ENCODE measurements at regions not wholly inside any gene's neighbourhood (a gene's known extent, or its start where the extent isn't known, plus 50 kb on each side); places are given as distances from the start of the nearest gene placed in this dataset.

DNA sequence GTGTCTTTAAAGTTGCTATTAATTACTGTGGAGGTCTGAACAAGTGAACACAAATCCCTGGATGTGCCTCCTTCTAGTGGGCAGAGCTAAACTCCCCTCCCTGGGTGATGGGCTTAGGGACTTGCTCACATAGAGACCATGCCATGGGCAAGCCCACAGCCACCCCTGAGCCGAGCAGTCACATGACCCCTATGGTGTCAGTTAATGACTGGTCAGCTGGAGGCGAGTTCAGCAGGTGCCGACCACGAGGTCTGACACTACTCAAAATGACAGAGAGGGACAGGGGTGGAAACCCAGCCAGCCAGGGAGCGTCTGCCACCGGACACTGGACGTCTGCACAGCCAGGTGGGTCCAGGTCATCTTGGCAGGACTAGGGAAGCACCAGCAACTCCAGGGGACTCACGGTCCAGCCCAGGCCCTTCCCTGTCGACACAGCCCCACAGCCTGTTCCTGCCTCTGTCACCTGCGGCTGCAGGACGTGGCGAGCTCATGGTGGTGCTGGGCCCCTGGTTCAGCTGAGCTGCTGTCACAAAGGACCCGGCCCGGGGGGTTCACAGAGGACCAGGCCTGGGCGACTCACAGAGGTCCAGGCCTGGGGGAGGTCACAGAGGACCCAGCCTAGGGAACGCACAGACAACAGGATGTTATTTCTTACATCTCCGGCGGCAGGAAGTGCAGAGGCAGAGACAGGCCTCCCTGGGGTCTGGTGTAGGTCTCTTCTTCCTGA lies 135.0 kb downstream of the BRD1 start:
- Histone ChIP-seq H3K36me3 (ENCODE audit: insufficient read depth, low read length) (no peaks in the 10 kb centered on the region), H3K4me3 (ENCODE audit: low read length, poor library complexity, severe bottlenecking) (no peak overlapping the region), H2AFZ (ENCODE audit: low read length) (no peak overlapping the region), H3K4me1 (ENCODE audit: insufficient read depth, low read length, poor library complexity, severe bottlenecking) (no peaks in the 10 kb centered on the region), H4K20me1 (ENCODE audit: insufficient read depth, low read length, poor library complexity, severe bottlenecking) (no peaks in the 10 kb centered on the region), H3K4me2 (ENCODE audit: low read depth, low read length, poor library complexity, severe bottlenecking) (no peak overlapping the region), H3K9me3 (ENCODE audit: insufficient read depth, low read depth, low read length) (peaks cover 6% of the 10 kb centered on the region; the same call in 1 of the 2 replicates), H3K9ac (ENCODE audit: low read depth, low read length, poor library complexity, severe bottlenecking) (no peak overlapping the region), H3K27me3 (ENCODE audit: insufficient read depth, low read length, poor library complexity, severe bottlenecking) (no peaks in the 10 kb centered on the region), H3K79me2 (ENCODE audit: insufficient read depth, low read length) (no peaks in the 10 kb centered on the region), H3F3A (ENCODE audit: low read depth) (no peaks in the 10 kb centered on the region), H3K9me2 (replicated peaks; ENCODE audit: low read depth, low read length) (no peaks in the 10 kb centered on the region)
- TF ChIP-seq, protein P1, sequence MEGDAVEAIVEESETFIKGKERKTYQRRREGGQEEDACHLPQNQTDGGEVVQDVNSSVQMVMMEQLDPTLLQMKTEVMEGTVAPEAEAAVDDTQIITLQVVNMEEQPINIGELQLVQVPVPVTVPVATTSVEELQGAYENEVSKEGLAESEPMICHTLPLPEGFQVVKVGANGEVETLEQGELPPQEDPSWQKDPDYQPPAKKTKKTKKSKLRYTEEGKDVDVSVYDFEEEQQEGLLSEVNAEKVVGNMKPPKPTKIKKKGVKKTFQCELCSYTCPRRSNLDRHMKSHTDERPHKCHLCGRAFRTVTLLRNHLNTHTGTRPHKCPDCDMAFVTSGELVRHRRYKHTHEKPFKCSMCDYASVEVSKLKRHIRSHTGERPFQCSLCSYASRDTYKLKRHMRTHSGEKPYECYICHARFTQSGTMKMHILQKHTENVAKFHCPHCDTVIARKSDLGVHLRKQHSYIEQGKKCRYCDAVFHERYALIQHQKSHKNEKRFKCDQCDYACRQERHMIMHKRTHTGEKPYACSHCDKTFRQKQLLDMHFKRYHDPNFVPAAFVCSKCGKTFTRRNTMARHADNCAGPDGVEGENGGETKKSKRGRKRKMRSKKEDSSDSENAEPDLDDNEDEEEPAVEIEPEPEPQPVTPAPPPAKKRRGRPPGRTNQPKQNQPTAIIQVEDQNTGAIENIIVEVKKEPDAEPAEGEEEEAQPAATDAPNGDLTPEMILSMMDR (conservative IDR thresholded peaks at IDR 0.05; ENCODE audit: low read length), result no peak
- no peak for TF ChIP-seq EZH2phosphoT487 (IDR thresholded peaks at IDR 0.05; ENCODE audit: borderline replicate concordance)

DNA sequence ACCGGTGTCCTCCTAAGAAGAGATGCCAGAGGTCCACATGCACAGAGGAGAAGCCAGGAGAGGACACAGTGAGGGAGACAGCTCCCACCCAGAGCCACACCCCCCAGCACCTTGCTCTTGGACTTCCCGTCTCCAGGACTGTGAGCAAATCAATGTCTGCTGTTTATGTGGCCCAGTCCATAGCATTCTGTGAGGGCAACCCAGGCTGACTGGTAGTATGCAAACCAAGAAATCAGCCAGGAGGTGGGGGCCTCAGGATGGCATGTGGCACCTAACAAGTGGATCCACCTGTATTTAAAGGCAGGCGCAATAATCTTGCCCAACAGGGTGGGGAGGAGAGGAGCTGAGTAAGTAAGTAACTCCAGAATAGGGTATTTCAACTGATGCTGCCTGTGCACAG lies 136.4 kb downstream of the BRD1 start:
- no peaks in the 10 kb centered on the region for H3F3A ChIP-seq (ENCODE audit: low read depth)
- H4K20me1 ChIP-seq (ENCODE audit: insufficient read depth, low read length, poor library complexity, severe bottlenecking), result no peaks in the 10 kb centered on the region
- H2AFZ ChIP-seq (ENCODE audit: low read length), result no peak overlapping the region

GRCh38 chr22:49690454-49690853 lies 137.2 kb downstream of the BRD1 start:
- Histone ChIP-seq H3K4me1 (ENCODE audit: insufficient read depth, low read length, poor library complexity, severe bottlenecking) (no peaks in the 10 kb centered on the region), H3K79me2 (ENCODE audit: insufficient read depth, low read length) (no peaks in the 10 kb centered on the region)

More for the DNA sequence above, 136.4 kb downstream of the BRD1 start:
- Histone ChIP-seq H3K4me1 (ENCODE audit: insufficient read depth, low read length, poor library complexity, severe bottlenecking) (no peaks in the 10 kb centered on the region), H3K27me3 (ENCODE audit: insufficient read depth, low read length, poor library complexity, severe bottlenecking) (no peaks in the 10 kb centered on the region), H3K79me2 (ENCODE audit: insufficient read depth, low read length) (no peaks in the 10 kb centered on the region), H3K4me2 (ENCODE audit: low read depth, low read length, poor library complexity, severe bottlenecking) (no peak overlapping the region), H3K4me3 (ENCODE audit: low read length, poor library complexity, severe bottlenecking) (no peak overlapping the region), H3K9ac (ENCODE audit: low read depth, low read length, poor library complexity, severe bottlenecking) (no peak overlapping the region), H3K9me2 (replicated peaks; ENCODE audit: low read depth, low read length) (no peaks in the 10 kb centered on the region), H3K36me3 (ENCODE audit: insufficient read depth, low read length) (no peaks in the 10 kb centered on the region), H3K9me3 (ENCODE audit: insufficient read depth, low read depth, low read length) (no peaks in the 10 kb centered on the region; the same call in 1 of the 2 replicates)
- TF ChIP-seq EZH2phosphoT487 (IDR thresholded peaks at IDR 0.05; ENCODE audit: borderline replicate concordance), result no peak
- TF ChIP-seq, protein P1 (conservative IDR thresholded peaks at IDR 0.05; ENCODE audit: low read length), result no peak

More at GRCh38 chr22:49690454-49690853, 137.2 kb downstream of the BRD1 start:
- Histone ChIP-seq H3F3A (ENCODE audit: low read depth) (no peaks in the 10 kb centered on the region), H3K9me2 (replicated peaks; ENCODE audit: low read depth, low read length) (no peaks in the 10 kb centered on the region), H3K36me3 (ENCODE audit: insufficient read depth, low read length) (no peaks in the 10 kb centered on the region), H4K20me1 (ENCODE audit: insufficient read depth, low read length, poor library complexity, severe bottlenecking) (no peaks in the 10 kb centered on the region), H3K9me3 (ENCODE audit: insufficient read depth, low read depth, low read length) (no peaks in the 10 kb centered on the region; the same call in 1 of the 2 replicates), H3K27me3 (ENCODE audit: insufficient read depth, low read length, poor library complexity, severe bottlenecking) (no peaks in the 10 kb centered on the region), H2AFZ (ENCODE audit: low read length) (no peak overlapping the region), H3K4me2 (ENCODE audit: low read depth, low read length, poor library complexity, severe bottlenecking) (no peak overlapping the region), H3K4me3 (ENCODE audit: low read length, poor library complexity, severe bottlenecking) (no peak overlapping the region), H3K9ac (ENCODE audit: low read depth, low read length, poor library complexity, severe bottlenecking) (no peak overlapping the region)
- TF ChIP-seq, protein P1 (conservative IDR thresholded peaks at IDR 0.05; ENCODE audit: low read length), result no peak
- no peak for TF ChIP-seq EZH2phosphoT487 (IDR thresholded peaks at IDR 0.05; ENCODE audit: borderline replicate concordance)
